Esophagus (tissue), 2 donors: ENCODE measurements at regions not wholly inside any gene's neighbourhood (a gene's known extent, or its start where the extent isn't known, plus 50 kb on each side); places are given as distances from the start of the nearest gene placed in this dataset.
"Not testable (repeated sequence)": the region's sequence is repeated elsewhere in the genome, so short reads cannot be mapped to it uniquely, and the experiment has no call there.

ENCODE experiments used
- H3K27ac ChIP-seq, 2 donors: one replicate each; pipeline ENCODE4 v1.5.1; 2013; ENCODE audit warnings: low read depth in 2 of 2, mild to moderate bottlenecking in 2 of 2, inconsistent platforms in 1 of 2, low read length in 1 of 2, moderate library complexity in 1 of 2
- H3K27me3 ChIP-seq, 2 donors: one replicate each; pipeline ENCODE4 v1.6.1; 2013; ENCODE audit warnings: low read length in 2 of 2, control low read depth in 1 of 2, mild to moderate bottlenecking in 1 of 2; ENCODE audit not compliant: insufficient read depth in 2 of 2, control insufficient read depth in 1 of 2
- H3K36me3 ChIP-seq, 2 donors: one replicate each; pipeline ENCODE4 v1.6.1; 2013; ENCODE audit warnings: low read length in 1 of 2; ENCODE audit not compliant: control insufficient read depth in 2 of 2, insufficient read depth in 2 of 2
- H3K4me1 ChIP-seq, 2 donors: one replicate each; pipeline ENCODE4 v1.6.1; 2013; ENCODE audit warnings: low read length in 1 of 2; ENCODE audit not compliant: control insufficient read depth in 2 of 2, insufficient read depth in 2 of 2
- H3K4me3 ChIP-seq, 2 donors: one replicate each; pipeline ENCODE4 v1.5.1; 2013; ENCODE audit warnings: low read length in 2 of 2, mild to moderate bottlenecking in 2 of 2, low read depth in 1 of 2, moderate library complexity in 1 of 2
- H3K9me3 ChIP-seq, 2 donors: one replicate each; pipeline ENCODE4 v1.6.1; 2013; ENCODE audit warnings: mild to moderate bottlenecking in 2 of 2, low read depth in 1 of 2, low read length in 1 of 2, moderate library complexity in 1 of 2; ENCODE audit not compliant: control insufficient read depth in 2 of 2, insufficient read depth in 1 of 2
- WGBS, 2 donors: extraction: QIAGEN DNeasy Blood & Tissue Kit; methylation state at CpG; one replicate each; pipeline ENCODE4 v1.1.7; 2013; 5-methylcytosine and 5-hydroxymethylcytosine counted together
- donor health status: healthy with polysubstance abuse.
- donor health status: Bipolar disorder and iron deficiency.

DNA sequence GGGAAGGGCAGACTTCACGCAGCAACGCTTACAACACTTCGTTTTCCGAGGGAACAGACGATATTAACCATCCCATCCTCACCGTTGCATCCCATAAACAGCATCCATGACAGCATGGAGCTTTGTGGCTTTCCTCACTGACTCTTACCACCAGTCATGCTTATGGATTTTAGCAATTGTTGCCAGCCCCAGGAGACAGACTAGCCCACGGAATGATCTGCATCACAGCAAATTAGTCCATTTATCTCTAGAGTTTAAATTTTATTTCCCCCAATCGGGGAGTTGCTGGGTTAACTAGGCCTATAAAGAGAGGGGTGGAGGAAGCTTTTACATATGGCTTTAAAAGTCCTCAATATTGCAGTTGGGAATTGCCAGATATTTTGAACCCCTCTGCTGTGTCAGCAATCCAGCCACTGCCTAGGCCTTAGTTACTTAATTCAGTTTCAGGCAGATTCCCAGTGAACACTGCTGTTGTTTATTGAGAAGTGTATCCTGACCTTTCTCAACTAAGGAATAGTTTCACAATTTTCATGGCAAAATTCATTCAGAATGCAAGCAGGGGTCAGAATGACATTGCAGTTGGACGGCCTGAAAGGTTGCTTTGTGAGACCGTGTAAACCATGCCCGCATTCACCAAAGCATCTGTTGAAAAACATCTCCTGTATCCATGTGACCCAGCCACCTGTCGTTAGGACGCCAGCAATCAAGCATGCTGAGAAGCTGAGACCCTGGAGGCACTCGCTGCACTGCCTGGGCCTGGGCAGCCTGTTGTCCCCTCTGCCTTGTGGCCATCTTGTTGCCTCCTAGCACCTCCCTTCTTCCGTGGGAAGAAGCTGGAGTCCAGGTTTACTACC lies 397.4 kb upstream of the TPM1 start:
- H3K9me3 ChIP-seq: no peaks in the 10 kb centered on the region
- 89 to 91% methylated on average over 15 of the region's 15 CpGs for WGBS, 2 donors
- no peaks in the 10 kb centered on the region for H3K27me3 ChIP-seq
- no peak overlapping the region for H3K27ac ChIP-seq
- H3K4me1 ChIP-seq: no peaks in the 10 kb centered on the region
- no peaks in the 10 kb centered on the region for H3K36me3 ChIP-seq
- H3K4me3 ChIP-seq: no peak overlapping the region

DNA sequence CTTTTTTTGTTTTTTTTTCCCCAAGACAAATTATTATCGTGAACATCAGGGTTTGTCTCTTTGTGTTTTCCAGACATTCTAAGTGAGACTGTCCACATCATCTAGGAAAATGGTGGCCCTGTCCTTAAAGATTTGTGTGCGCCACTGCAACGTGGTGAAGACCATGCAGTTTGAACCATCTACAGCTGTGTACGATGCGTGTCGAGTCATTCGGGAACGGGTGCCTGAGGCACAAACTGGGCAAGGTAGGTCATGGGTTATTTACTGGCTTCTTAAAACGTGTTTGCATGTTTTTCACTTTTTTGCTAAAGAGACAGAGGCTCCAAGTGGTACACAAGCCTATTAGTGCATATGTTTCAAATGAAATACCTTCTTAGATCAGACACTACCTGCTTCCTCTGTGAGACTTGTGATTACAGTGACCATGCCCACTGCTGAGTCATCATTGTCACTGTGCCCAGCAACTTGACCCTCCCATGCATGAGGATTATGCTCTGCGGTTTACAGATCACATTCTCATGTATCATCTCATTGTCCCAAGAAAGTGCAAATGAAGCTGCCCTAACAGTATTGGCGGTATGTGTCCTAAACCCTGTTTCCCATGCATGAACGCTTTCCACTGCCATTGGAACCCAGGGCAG lies 395.2 kb upstream of the TPM1 start:
- H3K27ac ChIP-seq: no peak overlapping the region
- no peaks in the 10 kb centered on the region for H3K27me3 ChIP-seq
- H3K4me1 ChIP-seq: no peaks in the 10 kb centered on the region
- H3K36me3 ChIP-seq: no peaks in the 10 kb centered on the region
- H3K9me3 ChIP-seq: no peaks in the 10 kb centered on the region
- WGBS, 2 donors: 71 to 77% methylated on average over 12 of the region's 12 CpGs
- no peak overlapping the region for H3K4me3 ChIP-seq

DNA sequence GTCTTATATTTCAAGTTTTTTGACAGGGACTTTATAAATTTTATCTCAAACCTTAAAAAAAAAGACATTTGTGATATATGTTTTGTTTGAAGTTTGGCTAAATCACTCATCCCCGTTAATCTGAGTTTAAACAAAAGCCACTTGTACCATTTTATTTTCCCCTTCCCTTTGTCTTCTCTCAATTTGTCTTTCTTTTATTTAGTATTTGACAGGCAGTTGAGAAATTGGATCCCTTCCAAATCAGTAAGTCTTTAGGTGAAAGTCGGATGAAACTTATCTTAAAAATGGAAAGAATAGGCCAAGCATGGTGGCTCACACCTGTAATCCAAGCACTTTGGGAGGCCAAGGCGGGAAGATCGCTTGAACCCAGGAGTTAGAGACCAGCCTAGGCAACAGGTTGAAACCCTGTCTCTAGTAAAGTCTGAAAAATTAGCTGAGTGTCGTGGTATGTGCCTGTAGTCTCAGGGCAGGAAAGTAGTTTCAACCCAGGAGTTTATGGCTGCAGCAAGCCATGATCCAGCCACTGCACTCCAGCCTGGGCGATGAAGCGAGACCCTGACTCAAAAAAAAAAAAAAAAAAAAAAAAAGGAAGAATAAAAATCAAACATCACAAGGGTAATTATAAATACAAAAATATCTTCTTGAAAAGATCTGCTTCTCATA lies 394.6 kb upstream of the TPM1 start:
- no peaks in the 10 kb centered on the region for H3K9me3 ChIP-seq
- H3K4me1 ChIP-seq: no peaks in the 10 kb centered on the region
- no peaks in the 10 kb centered on the region for H3K27me3 ChIP-seq
- no peaks in the 10 kb centered on the region for H3K36me3 ChIP-seq
- no peak overlapping the region for H3K4me3 ChIP-seq
- no peak overlapping the region for H3K27ac ChIP-seq
- WGBS, 2 donors: 81% methylated on average over 7 of the region's 7 CpGs

DNA sequence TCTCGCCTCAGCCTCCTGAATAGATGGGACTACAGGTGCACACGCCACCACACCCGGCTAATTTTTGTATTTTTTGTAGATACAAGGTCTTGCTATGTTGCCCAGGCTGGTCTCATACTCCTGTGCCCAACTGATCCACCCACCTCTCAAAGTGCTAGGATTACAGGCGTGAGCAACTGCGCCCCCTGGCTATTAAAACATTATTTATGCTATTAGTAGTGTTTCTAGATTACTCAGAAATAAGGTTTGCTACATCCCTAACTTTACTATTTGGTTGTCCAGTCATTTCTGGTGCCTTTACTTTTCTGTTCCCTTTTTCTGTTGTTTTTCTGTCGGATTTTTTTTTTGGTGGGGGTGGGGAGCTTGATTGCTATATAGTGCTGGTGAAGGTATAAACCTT lies 393.6 kb upstream of the TPM1 start:
- Histone ChIP-seq H3K27me3 (no peaks in the 10 kb centered on the region), H3K4me1 (no peaks in the 10 kb centered on the region), H3K9me3 (no peaks in the 10 kb centered on the region), H3K36me3 (no peaks in the 10 kb centered on the region), H3K27ac (no peak overlapping the region), H3K4me3 (no peak overlapping the region)
- WGBS, 2 donors: 89 to 92% methylated on average over 6 of the region's 6 CpGs

DNA sequence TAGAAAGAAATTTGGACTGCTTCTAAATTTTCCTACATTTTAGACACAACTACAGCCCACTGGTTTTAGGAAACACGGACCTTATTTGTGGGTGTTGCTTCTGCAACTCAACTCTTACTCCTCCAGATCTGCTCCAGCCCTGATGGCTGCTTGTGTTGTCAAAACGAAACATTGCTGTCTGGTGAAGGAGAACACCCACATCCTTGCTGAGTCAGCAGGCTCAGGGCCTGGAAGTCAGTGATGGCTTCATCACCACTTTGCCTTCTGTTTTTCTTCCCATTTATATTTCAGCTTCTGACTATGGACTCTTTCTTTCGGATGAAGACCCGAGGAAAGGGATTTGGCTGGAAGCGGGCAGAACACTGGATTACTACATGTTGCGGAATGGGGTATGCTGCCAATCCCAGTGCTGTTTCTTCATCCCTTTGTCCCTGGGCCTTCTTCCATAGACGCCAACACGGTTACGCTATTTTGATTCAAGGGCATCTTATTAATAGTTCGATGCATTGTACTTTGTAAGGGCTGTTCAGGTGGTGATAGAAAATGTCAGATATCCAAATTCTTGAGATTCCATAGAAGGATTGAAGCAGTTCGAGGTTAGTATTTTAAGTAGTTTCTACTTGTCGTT lies 392.6 kb upstream of the TPM1 start:
- H3K27ac ChIP-seq: no peak overlapping the region
- no peak overlapping the region for H3K4me3 ChIP-seq
- H3K36me3 ChIP-seq: no peaks in the 10 kb centered on the region
- H3K4me1 ChIP-seq: no peaks in the 10 kb centered on the region
- H3K27me3 ChIP-seq: no peaks in the 10 kb centered on the region
- H3K9me3 ChIP-seq: no peaks in the 10 kb centered on the region
- WGBS, 2 donors: 88 to 90% methylated on average over 12 of the region's 12 CpGs

DNA sequence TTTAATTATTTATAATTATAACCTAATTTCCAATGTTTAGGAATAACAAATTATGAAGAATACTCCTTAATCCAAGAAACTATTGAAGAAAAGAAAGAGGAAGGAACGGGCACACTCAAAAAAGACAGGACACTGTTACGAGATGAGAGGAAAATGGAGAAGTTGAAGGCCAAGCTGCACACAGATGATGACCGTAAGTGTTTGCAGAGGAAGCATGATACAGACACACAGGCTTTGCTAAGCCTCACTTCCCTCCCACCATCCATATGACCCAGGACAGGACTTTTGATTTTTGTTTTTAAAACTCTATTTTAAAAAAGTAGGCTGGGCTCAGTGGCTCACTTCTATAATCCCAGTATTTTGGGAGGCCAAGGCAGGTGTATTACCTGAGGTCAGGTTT lies 389.4 kb upstream of the TPM1 start:
- no peaks in the 10 kb centered on the region for H3K4me1 ChIP-seq
- H3K9me3 ChIP-seq: no peaks in the 10 kb centered on the region
- WGBS, 2 donors: 92 to 93% methylated on average over 3 of the region's 3 CpGs
- no peak overlapping the region for H3K27ac ChIP-seq
- H3K4me3 ChIP-seq: no peak overlapping the region
- H3K36me3 ChIP-seq: peaks cover 0 to 2% of the 10 kb centered on the region in 2 donors
- no peaks in the 10 kb centered on the region for H3K27me3 ChIP-seq

DNA sequence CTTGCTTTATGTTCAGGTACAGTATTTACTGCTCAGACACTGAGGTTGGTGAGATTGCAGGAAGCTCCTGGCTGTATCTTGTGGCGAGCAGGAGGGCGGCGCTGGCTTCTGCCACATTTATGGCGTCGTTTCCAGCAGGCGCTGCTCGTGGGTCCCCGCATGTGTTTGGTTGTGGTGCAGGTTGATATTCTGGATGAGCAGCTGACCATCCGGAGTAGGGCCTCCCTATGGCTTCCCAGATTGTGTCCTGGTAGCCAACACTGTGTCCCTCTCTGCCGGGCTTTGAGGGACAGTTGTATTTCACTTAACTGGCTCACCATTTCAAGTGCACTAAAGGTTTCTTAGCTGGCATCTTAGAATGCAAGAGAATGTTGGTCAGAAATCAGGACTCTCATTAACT lies 386.5 kb upstream of the TPM1 start:
- H3K27ac ChIP-seq: no peak overlapping the region
- no peaks in the 10 kb centered on the region for H3K4me1 ChIP-seq
- no peaks in the 10 kb centered on the region for H3K9me3 ChIP-seq
- peaks cover 0 to 2% of the 10 kb centered on the region in 2 donors for H3K36me3 ChIP-seq
- WGBS, 2 donors: 95% methylated on average over 10 of the region's 10 CpGs
- no peak overlapping the region for H3K4me3 ChIP-seq
- no peaks in the 10 kb centered on the region for H3K27me3 ChIP-seq

DNA sequence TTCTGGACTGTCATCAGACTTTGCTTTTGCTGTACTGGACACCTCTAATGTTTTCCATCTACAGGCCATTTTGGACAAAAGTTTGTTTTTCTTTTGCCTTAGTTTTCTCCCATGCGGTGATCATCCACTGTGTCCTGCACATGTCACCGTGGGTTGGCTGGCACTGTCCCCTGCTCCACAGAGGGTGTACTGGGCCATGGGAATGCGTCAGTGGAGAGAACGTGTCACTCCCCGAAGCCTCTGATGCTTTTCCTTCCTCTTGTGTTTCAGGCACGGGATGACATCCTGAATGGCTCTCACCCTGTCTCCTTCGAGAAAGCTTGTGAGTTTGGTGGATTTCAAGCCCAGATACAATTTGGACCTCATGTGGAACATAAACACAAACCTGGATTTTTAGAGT lies 385.0 kb upstream of the TPM1 start:
- H3K27ac ChIP-seq, H3K4me1 ChIP-seq, H3K9me3 ChIP-seq, H3K36me3 ChIP-seq, H3K27me3 ChIP-seq, H3K4me3 ChIP-seq: not testable (repeated sequence)
- WGBS, 2 donors: 77 to 82% methylated on average over 7 of the region's 7 CpGs

DNA sequence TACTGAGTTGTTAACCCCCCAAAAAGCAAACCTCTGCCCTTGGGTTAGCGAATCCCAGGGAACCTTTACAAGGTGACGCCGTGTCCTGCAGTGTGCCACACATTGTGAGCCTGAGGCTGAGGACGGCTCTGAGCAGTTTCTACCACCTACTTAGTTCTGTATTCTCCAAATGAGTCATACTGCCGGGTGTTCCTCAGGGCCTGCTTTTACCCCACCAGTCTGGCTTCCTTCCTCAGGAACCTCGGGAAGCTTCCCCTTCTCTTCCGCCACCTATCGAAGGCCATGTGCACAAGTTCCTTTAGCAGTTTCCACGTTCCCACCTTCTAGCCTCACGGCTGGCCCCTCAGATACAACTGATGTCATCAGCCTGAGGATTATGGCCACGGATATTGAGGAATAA lies 384.0 kb upstream of the TPM1 start:
- no peak overlapping the region for H3K4me3 ChIP-seq
- WGBS, 2 donors: 72 to 76% methylated on average over 11 of the region's 11 CpGs
- H3K27me3 ChIP-seq: no peaks in the 10 kb centered on the region
- H3K9me3 ChIP-seq: no peaks in the 10 kb centered on the region
- no peak overlapping the region for H3K27ac ChIP-seq
- H3K36me3 ChIP-seq: peaks cover 0 to 2% of the 10 kb centered on the region in 2 donors
- H3K4me1 ChIP-seq: no peaks in the 10 kb centered on the region
